ENCODE measurements at regions not wholly inside any gene's neighbourhood (a gene's known extent, or its start where the extent isn't known, plus 50 kb on each side); places are given as distances from the start of the nearest gene placed in this dataset.
"Not testable (repeated sequence)": the region's sequence is repeated elsewhere in the genome, so short reads cannot be mapped to it uniquely, and the experiment has no call there.

- no peak for DNase-seq
Observed at GRCh38 chr2:146786396-146786795, 1058.4 kb upstream of the ACVR2A start.

- no peak for DNase-seq
Observed at GRCh38 chr2:146785101-146785500, 1059.7 kb upstream of the ACVR2A start.

- DNase-seq = no peak
Observed at GRCh38 chr2:146784602-146785001, 1060.2 kb upstream of the ACVR2A start.

- DNase-seq = no peak
Observed at GRCh38 chr2:146777181-146777580, 1067.6 kb upstream of the ACVR2A start.

GRCh38 chr2:146776596-146776995, 1068.2 kb upstream of the ACVR2A start:
- no peak for DNase-seq

- DNase-seq = no peak
Observed at GRCh38 chr2:146771531-146771930, 1073.3 kb upstream of the ACVR2A start.

- no peak for DNase-seq
Observed at GRCh38 chr2:146764301-146764700, 1080.5 kb upstream of the ACVR2A start.

- DNase-seq = no peak
Observed at GRCh38 chr2:146762786-146763185, 1082.0 kb upstream of the ACVR2A start.

- DNase-seq = no peak
Observed at GRCh38 chr2:146754606-146755005, 1090.2 kb upstream of the ACVR2A start.

- no peak for DNase-seq
Observed at GRCh38 chr2:146748046-146748445, 1096.8 kb upstream of the ACVR2A start.

- no peak for DNase-seq
Observed at GRCh38 chr2:146741260-146741659, 1103.6 kb upstream of the ACVR2A start.

GRCh38 chr2:146734821-146735190, 1110.0 kb upstream of the ACVR2A start:
- DNase-seq = no peak

- DNase-seq = peak; percentile 62
Observed at GRCh38 chr2:146734042-146734820, 1110.6 kb upstream of the ACVR2A start.

- DNase-seq = no peak
Observed at GRCh38 chr2:146730882-146731281, 1113.9 kb upstream of the ACVR2A start.

- DNase-seq = no peak
Observed at GRCh38 chr2:146721486-146721885, 1123.3 kb upstream of the ACVR2A start.

GRCh38 chr2:146720170-146720569, 1124.7 kb upstream of the ACVR2A start:
- no peak for DNase-seq

- no peak for DNase-seq
Observed at GRCh38 chr2:146716591-146716990, 1128.2 kb upstream of the ACVR2A start.

GRCh38 chr2:146709004-146709403, 1135.8 kb upstream of the ACVR2A start:
- DNase-seq = no peak

- no peak for DNase-seq
Observed at GRCh38 chr2:146701183-146701582, 1143.6 kb upstream of the ACVR2A start.

GRCh38 chr2:146697307-146697706, 1147.5 kb upstream of the ACVR2A start:
- DNase-seq = no peak

GRCh38 chr2:146696787-146697186, 1148.0 kb upstream of the ACVR2A start:
- not testable (repeated sequence) for DNase-seq

- no peak for DNase-seq
Observed at GRCh38 chr2:146681991-146682390, 1162.8 kb upstream of the ACVR2A start.

- no peak for DNase-seq
Observed at GRCh38 chr2:146678516-146678915, 1166.3 kb upstream of the ACVR2A start.

- no peak for DNase-seq
Observed at GRCh38 chr2:146677280-146677679, 1167.5 kb upstream of the ACVR2A start.
